ENCODE measurements at regions not wholly inside any gene's neighbourhood (a gene's known extent, or its start where the extent isn't known, plus 50 kb on each side); places are given as distances from the start of the nearest gene placed in this dataset.
"Not testable (repeated sequence)": the region's sequence is repeated elsewhere in the genome, so short reads cannot be mapped to it uniquely, and the experiment has no call there.

DNA sequence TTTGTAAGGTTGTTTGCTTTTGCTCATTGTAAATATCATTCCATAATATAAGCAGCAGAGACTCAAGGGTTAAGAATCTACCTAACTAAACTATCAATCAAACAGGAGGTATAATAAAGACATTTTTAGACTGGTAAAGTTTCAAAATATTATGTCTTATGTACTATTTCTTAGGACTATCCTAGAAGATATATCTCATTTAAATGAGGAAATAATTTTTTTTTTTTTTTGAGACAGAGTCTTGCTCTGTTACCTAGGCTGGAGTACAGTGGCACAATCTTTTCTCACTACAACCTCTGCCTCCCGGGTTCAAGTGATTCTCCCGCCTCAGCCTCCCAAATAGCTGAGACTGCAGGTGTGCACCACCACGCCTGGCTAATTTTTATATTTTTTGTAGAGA lies 80.9 kb upstream of the PARD3 start:
- H3K4me1 ChIP-seq (ENCODE audit: insufficient read depth, low read length) = peaks cover 2% of the 10 kb centered on the region; the same call in 1 of the 2 replicates
- TF ChIP-seq HMG20B (CRISPR knock-in tag; conservative IDR thresholded peaks at IDR 0.05) = no peak
- TF ChIP-seq ZNF224 (CRISPR knock-in tag; IDR thresholded peaks at IDR 0.05) = no peak
- no peak for TF ChIP-seq PHF5A (CRISPR knock-in tag; IDR thresholded peaks at IDR 0.05; ENCODE audit: low read depth, unreplicated experiment)
- TF ChIP-seq, protein P1, sequence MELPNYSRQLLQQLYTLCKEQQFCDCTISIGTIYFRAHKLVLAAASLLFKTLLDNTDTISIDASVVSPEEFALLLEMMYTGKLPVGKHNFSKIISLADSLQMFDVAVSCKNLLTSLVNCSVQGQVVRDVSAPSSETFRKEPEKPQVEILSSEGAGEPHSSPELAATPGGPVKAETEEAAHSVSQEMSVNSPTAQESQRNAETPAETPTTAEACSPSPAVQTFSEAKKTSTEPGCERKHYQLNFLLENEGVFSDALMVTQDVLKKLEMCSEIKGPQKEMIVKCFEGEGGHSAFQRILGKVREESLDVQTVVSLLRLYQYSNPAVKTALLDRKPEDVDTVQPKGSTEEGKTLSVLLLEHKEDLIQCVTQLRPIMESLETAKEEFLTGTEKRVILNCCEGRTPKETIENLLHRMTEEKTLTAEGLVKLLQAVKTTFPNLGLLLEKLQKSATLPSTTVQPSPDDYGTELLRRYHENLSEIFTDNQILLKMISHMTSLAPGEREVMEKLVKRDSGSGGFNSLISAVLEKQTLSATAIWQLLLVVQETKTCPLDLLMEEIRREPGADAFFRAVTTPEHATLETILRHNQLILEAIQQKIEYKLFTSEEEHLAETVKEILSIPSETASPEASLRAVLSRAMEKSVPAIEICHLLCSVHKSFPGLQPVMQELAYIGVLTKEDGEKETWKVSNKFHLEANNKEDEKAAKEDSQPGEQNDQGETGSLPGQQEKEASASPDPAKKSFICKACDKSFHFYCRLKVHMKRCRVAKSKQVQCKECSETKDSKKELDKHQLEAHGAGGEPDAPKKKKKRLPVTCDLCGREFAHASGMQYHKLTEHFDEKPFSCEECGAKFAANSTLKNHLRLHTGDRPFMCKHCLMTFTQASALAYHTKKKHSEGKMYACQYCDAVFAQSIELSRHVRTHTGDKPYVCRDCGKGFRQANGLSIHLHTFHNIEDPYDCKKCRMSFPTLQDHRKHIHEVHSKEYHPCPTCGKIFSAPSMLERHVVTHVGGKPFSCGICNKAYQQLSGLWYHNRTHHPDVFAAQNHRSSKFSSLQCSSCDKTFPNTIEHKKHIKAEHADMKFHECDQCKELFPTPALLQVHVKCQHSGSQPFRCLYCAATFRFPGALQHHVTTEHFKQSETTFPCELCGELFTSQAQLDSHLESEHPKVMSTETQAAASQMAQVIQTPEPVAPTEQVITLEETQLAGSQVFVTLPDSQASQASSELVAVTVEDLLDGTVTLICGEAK (IDR thresholded peaks at IDR 0.05) = no peak
- TF ChIP-seq, protein P1 (CRISPR knock-in tag; IDR thresholded peaks at IDR 0.05) = no peak
- TF ChIP-seq NFRKB (IDR thresholded peaks at IDR 0.05) = no peak
- TF ChIP-seq MIER2 (CRISPR knock-in tag; IDR thresholded peaks at IDR 0.05) = no peak
- no peak for TF ChIP-seq STAG1 (CRISPR knock-in tag; IDR thresholded peaks at IDR 0.05)
- TF ChIP-seq ZNF207 (IDR thresholded peaks at IDR 0.05; ENCODE audit: borderline replicate concordance) = no peak
- TF ChIP-seq CAMTA2 (CRISPR knock-in tag; IDR thresholded peaks at IDR 0.05; ENCODE audit: borderline replicate concordance) = no peak
- TF ChIP-seq GZF1 (CRISPR knock-in tag; IDR thresholded peaks at IDR 0.05) = no peak
- no peak for TF ChIP-seq ZNF354B (CRISPR knock-in tag; IDR thresholded peaks at IDR 0.05)
- no peak for TF ChIP-seq AKAP8 (CRISPR knock-in tag; IDR thresholded peaks at IDR 0.05)
- no peak overlapping the region for H3K4me3 ChIP-seq (replicated peaks in 1 of 3; ENCODE audit: insufficient read depth in 1 of 3, low read depth in 2 of 3, low read length in 3 of 3)
- H3K27me3 ChIP-seq (ENCODE audit: control insufficient read depth in 1 of 2, insufficient read depth in 2 of 2, low read length in 2 of 2) = no peaks in the 10 kb centered on the region; a peak in 1 of 5 replicates
- no peaks in the 10 kb centered on the region for H3K36me3 ChIP-seq (replicated peaks in 1 of 2; ENCODE audit: control insufficient read depth in 1 of 2, insufficient read depth in 2 of 2, low read length in 2 of 2)
- no peaks in the 10 kb centered on the region for H4K20me1 ChIP-seq (ENCODE audit: insufficient read depth, low read length)
- no peaks in the 10 kb centered on the region for H3K79me2 ChIP-seq (ENCODE audit: insufficient read depth, low read length)
- WGBS (ENCODE audit: low lambda C conversion rate) = 46% methylated on average over 3 of the region's 3 CpGs
- H3K4me2 ChIP-seq (ENCODE audit: low read depth, low read length) = no peak overlapping the region
- no peaks in the 10 kb centered on the region for H3K9me3 ChIP-seq (ENCODE audit: low read length)
- ATAC-seq = no peak
- POLR2A ChIA-PET = no interaction called here
- no TSS peak for BruUV-seq (replicated peaks)
- DNase-seq (ENCODE audit: low spot score) = no peak
- H3K27ac ChIP-seq (ENCODE audit: extremely low read length, insufficient read depth, low read length) = no peak overlapping the region
- H3K9ac ChIP-seq (ENCODE audit: insufficient read depth, low read depth, low read length) = no peak overlapping the region
- intact Hi-C loops (cut with micrococcal nuclease; ENCODE audit: unreplicated experiment) = no loop called here
- in situ Hi-C loops (cut with HindIII; ENCODE audit: extremely low pct_ligation_motif_present, low pct_unique_long_range_greater_than_20kb) = no loop called here
- H2AFZ ChIP-seq (ENCODE audit: low read length) = no peak overlapping the region
- CTCF ChIA-PET (ENCODE audit: low intra/inter-chr PET ratio, low total read pairs) = no interaction called here
- no peak for FAIRE-seq

DNA sequence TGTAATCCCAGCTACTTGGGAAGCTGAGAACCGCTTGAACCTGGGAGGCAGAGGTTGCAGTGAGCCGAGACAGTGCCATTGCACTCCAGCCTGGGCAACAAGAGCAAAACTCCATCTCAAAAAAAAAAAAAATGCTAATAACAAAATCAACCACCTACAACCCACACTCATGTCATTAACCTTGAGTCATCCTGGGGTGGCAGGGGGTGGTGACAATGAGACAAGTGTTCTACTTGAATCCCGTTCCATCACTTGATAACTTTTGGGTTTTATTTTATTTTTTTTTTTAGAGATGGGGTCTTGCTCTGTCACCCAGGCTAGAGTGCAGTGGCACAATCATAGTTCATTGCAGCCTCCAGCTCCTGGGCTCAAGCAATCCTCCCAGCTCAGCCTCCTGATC lies 80.0 kb upstream of the PARD3 start:
- WGBS (ENCODE audit: low lambda C conversion rate) = 56% methylated on average over 3 of the region's 3 CpGs
- H3K4me3 ChIP-seq (replicated peaks in 1 of 3; ENCODE audit: insufficient read depth in 1 of 3, low read depth in 2 of 3, low read length in 3 of 3); H3K9me3 ChIP-seq (ENCODE audit: low read length); H3K27ac ChIP-seq (ENCODE audit: extremely low read length, insufficient read depth, low read length); H3K79me2 ChIP-seq (ENCODE audit: insufficient read depth, low read length); H4K20me1 ChIP-seq (ENCODE audit: insufficient read depth, low read length); CTCF ChIA-PET (ENCODE audit: low intra/inter-chr PET ratio, low total read pairs); H2AFZ ChIP-seq (ENCODE audit: low read length); H3K27me3 ChIP-seq (ENCODE audit: control insufficient read depth in 1 of 2, insufficient read depth in 2 of 2, low read length in 2 of 2); intact Hi-C loops (cut with micrococcal nuclease; ENCODE audit: unreplicated experiment); ATAC-seq; DNase-seq (ENCODE audit: low spot score); in situ Hi-C loops (cut with HindIII; ENCODE audit: extremely low pct_ligation_motif_present, low pct_unique_long_range_greater_than_20kb); H3K9ac ChIP-seq (ENCODE audit: insufficient read depth, low read depth, low read length); FAIRE-seq; POLR2A ChIA-PET; H3K4me1 ChIP-seq (ENCODE audit: insufficient read depth, low read length); H3K4me2 ChIP-seq (ENCODE audit: low read depth, low read length); BruUV-seq (replicated peaks); H3K36me3 ChIP-seq (replicated peaks in 1 of 2; ENCODE audit: control insufficient read depth in 1 of 2, insufficient read depth in 2 of 2, low read length in 2 of 2): not testable (repeated sequence)
